MM.1S (cell line): ENCODE measurements at regions not wholly inside any gene's neighbourhood (a gene's known extent, or its start where the extent isn't known, plus 50 kb on each side); places are given as distances from the start of the nearest gene placed in this dataset.

ENCODE experiments used
- CTCF ChIP-seq: fragments of 300-600 bp; sonication (generic); IDR thresholded peaks from 2 replicates; pipeline ENCODE4 v1.5.1; 2016; ENCODE audit warnings: antibody characterized with exemption, low read length, mixed read lengths
- EZH2 ChIP-seq: fragments of 300-600 bp; sonication (generic); optimal IDR thresholded peaks from 2 replicates; pipeline ENCODE3; 2017; ENCODE audit warnings: low read depth, mild to moderate bottlenecking, antibody characterized with exemption, low read length, mixed read lengths
- EZH2phosphoT487 ChIP-seq: fragments of 300-600 bp; sonication (generic); IDR thresholded peaks from 2 replicates; pipeline ENCODE4 v1.6.1; 2018; ENCODE audit warnings: antibody characterized with exemption, low read length

GRCh38 chr6:4610256-4610655, 165.9 kb upstream of the CDYL start:
- TF ChIP-seq CTCF = no peak
- no peak for TF ChIP-seq EZH2
- TF ChIP-seq EZH2phosphoT487 = no peak
